ENCODE measurements at regions not wholly inside any gene's neighbourhood (a gene's known extent, or its start where the extent isn't known, plus 50 kb on each side); places are given as distances from the start of the nearest gene placed in this dataset.

DNA sequence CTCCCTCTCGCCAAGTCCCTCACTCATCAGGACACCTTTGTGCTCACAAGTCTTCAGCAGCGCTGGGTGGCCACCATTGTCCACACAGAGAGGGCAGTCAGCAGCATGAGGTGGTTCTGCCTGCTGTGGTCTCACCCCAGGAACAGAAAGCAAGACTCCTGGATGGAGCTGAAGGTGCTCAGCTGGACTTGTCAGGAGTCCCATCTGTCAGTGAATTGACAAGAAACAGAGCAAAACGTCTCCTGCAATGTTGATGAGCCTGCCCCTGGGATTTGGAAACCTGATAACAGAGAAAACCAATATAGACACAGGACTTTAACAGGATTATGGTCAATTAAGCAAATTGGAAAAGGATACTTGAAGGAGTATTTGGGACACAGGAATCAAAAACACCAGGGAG is 122.2 kb upstream of the PRSS58 start:
- TF ChIP-seq POLR2AphosphoS5 (IDR thresholded peaks at IDR 0.05; ENCODE audit: low read depth, low read length) = no peak
- no peak for TF ChIP-seq POLR2A (IDR thresholded peaks at IDR 0.05; ENCODE audit: low read depth, low read length)
- no peak for TF ChIP-seq TAF1 (IDR thresholded peaks at IDR 0.05; ENCODE audit: borderline replicate concordance, low read depth, low read length)

Data from GM12892 (cell line).